Fibroblast of mammary gland (primary cell): ENCODE measurements at regions not wholly inside any gene's neighbourhood (a gene's known extent, or its start where the extent isn't known, plus 50 kb on each side); places are given as distances from the start of the nearest gene placed in this dataset.

Source experiments
- DNase-seq: peaks from one replicate; pipeline ENCODE4 v3.0.0-alpha.2; 2010; ENCODE audit warnings: low read depth
- H3K4me3 ChIP-seq: 2 replicates; pipeline ENCODE4 v1.5.1; 2011; ENCODE audit warnings: low read depth, mild to moderate bottlenecking, low read length, moderate library complexity; ENCODE audit not compliant: control insufficient read depth
- TF ChIP-seq, protein P1 (sequence below): conservative IDR thresholded peaks from 2 replicates; pipeline ENCODE4 v1.5.1; 2011; ENCODE audit warnings: low read depth, low read length, inconsistent platforms; ENCODE audit not compliant: control insufficient read depth, insufficient read depth

DNA sequence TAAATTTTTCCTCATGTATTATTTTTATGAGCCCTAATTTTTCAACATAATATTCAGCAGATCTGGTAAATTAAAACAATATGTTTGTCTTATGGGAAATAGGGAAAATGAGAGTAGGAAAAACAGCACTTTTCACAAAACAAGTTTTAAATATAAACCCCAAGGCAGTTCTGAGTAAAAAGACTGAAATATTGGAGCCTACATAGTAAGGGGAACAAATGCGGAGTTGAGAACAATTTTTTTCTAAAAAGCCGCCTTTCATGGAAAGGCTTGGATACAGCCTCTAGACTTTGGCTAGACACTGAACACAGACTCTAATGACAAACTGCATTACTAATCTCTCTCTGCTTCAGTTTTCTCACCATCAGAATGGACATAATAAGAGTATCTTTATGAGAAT is 174.1 kb downstream of the NOL4 start:
- DNase-seq: no peak
- H3K4me3 ChIP-seq: no peak overlapping the region
- TF ChIP-seq, protein P1, sequence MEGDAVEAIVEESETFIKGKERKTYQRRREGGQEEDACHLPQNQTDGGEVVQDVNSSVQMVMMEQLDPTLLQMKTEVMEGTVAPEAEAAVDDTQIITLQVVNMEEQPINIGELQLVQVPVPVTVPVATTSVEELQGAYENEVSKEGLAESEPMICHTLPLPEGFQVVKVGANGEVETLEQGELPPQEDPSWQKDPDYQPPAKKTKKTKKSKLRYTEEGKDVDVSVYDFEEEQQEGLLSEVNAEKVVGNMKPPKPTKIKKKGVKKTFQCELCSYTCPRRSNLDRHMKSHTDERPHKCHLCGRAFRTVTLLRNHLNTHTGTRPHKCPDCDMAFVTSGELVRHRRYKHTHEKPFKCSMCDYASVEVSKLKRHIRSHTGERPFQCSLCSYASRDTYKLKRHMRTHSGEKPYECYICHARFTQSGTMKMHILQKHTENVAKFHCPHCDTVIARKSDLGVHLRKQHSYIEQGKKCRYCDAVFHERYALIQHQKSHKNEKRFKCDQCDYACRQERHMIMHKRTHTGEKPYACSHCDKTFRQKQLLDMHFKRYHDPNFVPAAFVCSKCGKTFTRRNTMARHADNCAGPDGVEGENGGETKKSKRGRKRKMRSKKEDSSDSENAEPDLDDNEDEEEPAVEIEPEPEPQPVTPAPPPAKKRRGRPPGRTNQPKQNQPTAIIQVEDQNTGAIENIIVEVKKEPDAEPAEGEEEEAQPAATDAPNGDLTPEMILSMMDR: no peak

DNA sequence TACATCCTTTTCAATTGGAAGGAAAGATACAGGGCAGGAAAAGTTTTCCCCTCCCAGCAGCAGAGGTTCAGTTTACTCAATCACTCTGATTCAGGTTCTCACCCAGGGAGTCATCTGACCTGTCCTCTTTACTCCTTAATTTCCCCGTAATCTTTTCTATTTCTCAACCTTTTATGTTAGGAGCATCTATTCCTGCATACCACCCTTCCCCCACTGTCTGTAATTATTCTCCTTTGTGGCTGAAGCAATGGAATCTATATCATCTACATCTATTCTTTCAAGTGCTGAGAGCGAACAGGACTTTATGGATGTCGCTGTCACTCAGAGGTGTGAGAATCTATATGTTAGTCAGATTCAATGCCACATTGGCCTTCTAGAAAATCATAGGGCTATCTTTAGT is 175.2 kb downstream of the NOL4 start:
- DNase-seq: no peak
- TF ChIP-seq, protein P1: no peak
- H3K4me3 ChIP-seq: no peak overlapping the region

DNA sequence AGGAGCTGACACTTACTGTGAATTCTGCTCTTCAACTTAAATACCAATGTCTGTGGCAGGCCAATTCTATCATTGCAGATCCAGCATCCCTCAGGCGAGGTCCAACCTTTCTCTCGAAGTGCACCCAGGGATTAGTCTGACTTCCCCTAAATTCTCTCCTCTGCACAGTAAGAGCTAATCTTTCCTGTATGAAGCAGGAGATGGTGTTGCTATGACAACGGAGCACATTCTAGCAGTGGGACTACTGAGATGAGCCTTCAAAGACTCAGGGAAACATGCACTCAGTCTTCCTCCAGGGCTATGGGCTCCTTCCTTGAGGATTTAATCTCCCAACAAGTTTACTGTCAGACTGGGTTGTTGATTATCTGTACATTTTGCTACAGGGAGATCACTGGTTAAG is 176.3 kb downstream of the NOL4 start:
- TF ChIP-seq, protein P1: no peak
- no peak overlapping the region for H3K4me3 ChIP-seq
- no peak for DNase-seq

DNA sequence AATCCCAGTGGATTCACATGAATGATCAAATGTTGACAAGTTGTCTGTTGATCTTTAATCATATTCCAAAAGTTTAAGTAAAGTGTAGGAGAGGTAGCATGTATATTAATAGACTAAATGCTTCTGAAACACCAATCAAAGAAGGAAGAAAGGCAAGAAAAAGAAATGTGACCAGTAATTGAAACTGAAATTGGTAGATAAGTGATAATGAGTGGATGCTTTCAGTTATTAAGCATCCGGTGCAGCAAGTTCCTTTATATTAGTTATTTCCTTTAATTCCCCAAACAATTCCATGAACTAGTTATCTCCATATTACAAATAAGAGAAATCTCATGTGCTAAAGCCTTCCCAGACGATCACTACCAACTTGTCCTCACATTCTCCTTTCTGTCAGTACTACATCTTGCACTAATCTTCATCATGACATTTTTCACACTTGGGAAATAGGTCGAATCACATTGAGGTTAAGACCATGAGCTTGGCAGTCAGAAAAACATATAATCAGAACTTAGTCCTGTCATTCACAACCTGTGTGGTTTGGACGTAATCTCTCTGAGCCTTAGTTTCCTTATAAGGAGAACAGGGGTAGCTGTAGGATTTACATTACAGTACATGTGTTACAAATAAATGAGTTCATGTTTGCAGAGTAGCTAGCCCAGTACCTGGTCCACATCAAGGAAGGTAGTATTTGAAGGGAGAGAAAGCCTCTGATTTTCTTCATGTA is 182.1 kb downstream of the NOL4 start:
- TF ChIP-seq, protein P1: no peak
- no peak for DNase-seq
- no peak overlapping the region for H3K4me3 ChIP-seq

DNA sequence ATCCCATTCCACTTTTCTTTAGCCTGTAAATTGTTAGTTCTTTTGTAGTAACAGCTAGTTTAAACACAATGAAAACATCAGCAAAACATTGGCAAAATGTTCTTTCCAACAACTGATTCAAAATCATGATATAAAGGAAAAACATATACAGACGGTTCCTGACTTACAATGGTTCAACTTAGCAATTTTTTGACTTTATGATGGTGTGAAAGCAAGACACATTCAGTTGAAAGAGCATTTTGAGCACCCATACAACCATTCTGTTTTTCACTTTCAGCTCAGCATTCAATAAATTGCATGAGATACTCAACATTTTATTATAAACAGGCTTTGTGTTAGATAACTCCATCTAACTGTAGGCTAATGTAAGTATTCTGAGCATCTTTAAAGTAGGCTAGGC is 185.1 kb downstream of the NOL4 start:
- TF ChIP-seq, protein P1: no peak
- H3K4me3 ChIP-seq: no peak overlapping the region
- no peak for DNase-seq

DNA sequence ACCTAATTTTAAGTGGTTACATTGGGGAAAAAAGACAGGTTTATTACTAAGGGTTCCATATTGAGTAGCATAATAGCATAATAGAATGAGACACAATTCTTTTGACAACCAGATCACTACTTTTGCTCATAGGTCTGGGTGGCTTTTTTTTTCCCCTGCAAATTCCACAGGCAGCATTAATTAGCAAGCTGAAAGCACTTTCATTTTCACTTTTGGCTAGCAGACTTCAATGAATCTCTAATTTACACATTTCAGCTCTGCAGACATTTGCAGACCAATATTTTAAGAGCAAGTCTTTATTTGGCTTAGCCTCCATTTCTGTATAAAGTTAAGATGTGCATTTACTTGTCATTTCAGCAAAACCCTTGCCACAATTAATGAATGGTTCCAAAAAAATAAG is 185.5 kb downstream of the NOL4 start:
- TF ChIP-seq, protein P1: no peak
- DNase-seq: no peak
- H3K4me3 ChIP-seq: no peak overlapping the region

DNA sequence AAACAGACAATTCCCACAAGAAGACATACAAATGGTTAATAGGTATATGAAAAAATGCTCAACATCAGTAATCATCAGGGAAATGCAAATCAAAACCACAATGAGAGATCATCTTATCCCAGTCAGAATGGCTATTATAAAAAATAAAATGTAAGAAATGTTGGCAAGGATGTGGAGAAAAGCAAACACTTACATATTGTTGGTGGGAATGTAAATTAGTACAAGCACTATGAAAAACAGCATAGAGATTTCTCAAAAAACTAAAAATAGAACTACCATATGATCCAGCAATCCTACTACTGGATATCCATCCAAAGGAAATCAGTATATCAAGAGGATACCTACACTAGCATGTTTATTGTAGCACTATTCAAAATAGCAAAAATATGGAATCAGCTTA is 186.6 kb downstream of the NOL4 start:
- no peak for DNase-seq
- H3K4me3 ChIP-seq: no peak overlapping the region
- TF ChIP-seq, protein P1: no peak
